HG03565 (cell line): ENCODE measurements at regions not wholly inside any gene's neighbourhood (a gene's known extent, or its start where the extent isn't known, plus 50 kb on each side); places are given as distances from the start of the nearest gene placed in this dataset.
"Not testable (repeated sequence)": the region's sequence is repeated elsewhere in the genome, so short reads cannot be mapped to it uniquely, and the experiment has no call there.

ENCODE experiments used
- ATAC-seq: cut with Tn5 transposase; IDR thresholded peaks from one replicate; pipeline ENCODE4 v1.9.1; 2021; ENCODE audit warnings: mild to moderate bottlenecking, moderate library complexity; ENCODE audit not compliant: unreplicated experiment

- no peak for ATAC-seq
Measured at GRCh38 chr2:217353591-217353990, 493.7 kb upstream of the TNP1 start.

- no peak for ATAC-seq
Measured at GRCh38 chr2:217351378-217351777, 491.5 kb upstream of the TNP1 start.

GRCh38 chr2:217349251-217349650 lies 489.4 kb upstream of the TNP1 start:
- ATAC-seq: no peak

- not testable (repeated sequence) for ATAC-seq
Measured at GRCh38 chr2:217347630-217348029, 487.8 kb upstream of the TNP1 start.

- ATAC-seq: not testable (repeated sequence)
Measured at GRCh38 chr2:217346043-217346442, 486.2 kb upstream of the TNP1 start.

GRCh38 chr2:217340899-217341298 lies 481.0 kb upstream of the TNP1 start:
- ATAC-seq: no peak

- no peak for ATAC-seq
Measured at GRCh38 chr2:217340176-217340575, 480.3 kb upstream of the TNP1 start.

GRCh38 chr2:217339753-217340152 lies 479.9 kb upstream of the TNP1 start:
- ATAC-seq: no peak

GRCh38 chr2:217338306-217338916 lies 478.5 kb upstream of the TNP1 start:
- no peak for ATAC-seq

- no peak for ATAC-seq
Measured at GRCh38 chr2:217337771-217338170, 477.9 kb upstream of the TNP1 start.

- ATAC-seq: no peak
Measured at GRCh38 chr2:217336694-217337093, 476.8 kb upstream of the TNP1 start.

- ATAC-seq: no peak
Measured at GRCh38 chr2:217335341-217335966, 475.6 kb upstream of the TNP1 start.

- no peak for ATAC-seq
Measured at GRCh38 chr2:217334561-217334960, 474.7 kb upstream of the TNP1 start.

GRCh38 chr2:217332866-217333265 lies 473.0 kb upstream of the TNP1 start:
- ATAC-seq: no peak

GRCh38 chr2:217332417-217332791 lies 472.5 kb upstream of the TNP1 start:
- ATAC-seq: no peak

GRCh38 chr2:217331523-217332416 lies 471.9 kb upstream of the TNP1 start:
- no peak for ATAC-seq

- no peak for ATAC-seq
Measured at GRCh38 chr2:217330647-217331046, 470.8 kb upstream of the TNP1 start.

GRCh38 chr2:217329023-217329431 lies 469.2 kb upstream of the TNP1 start:
- no peak for ATAC-seq

GRCh38 chr2:217328622-217328978 lies 468.7 kb upstream of the TNP1 start:
- no peak for ATAC-seq

GRCh38 chr2:217327953-217328621 lies 468.2 kb upstream of the TNP1 start:
- ATAC-seq: no peak

GRCh38 chr2:217326238-217327022 lies 466.6 kb upstream of the TNP1 start:
- no peak for ATAC-seq
